GM23338 (cell line): ENCODE measurements at regions not wholly inside any gene's neighbourhood (a gene's known extent, or its start where the extent isn't known, plus 50 kb on each side); places are given as distances from the start of the nearest gene placed in this dataset.

Experiments
- ATAC-seq: fragments of 200-7000 bp; cut with Tn5 transposase; 3 replicates; pipeline ENCODE4 v1.9.1; 2020
- DNase-seq: peaks from one replicate; pipeline ENCODE4 v3.0.0-alpha.2; 2015; ENCODE audit warnings: low spot score
- H2AFZ ChIP-seq: fragments of 200-600 bp; sonication (generic); 2 replicates; pipeline ENCODE4 v1.8.0; 2016; ENCODE audit warnings: antibody characterized with exemption, mild to moderate bottlenecking, moderate library complexity
- H3F3A ChIP-seq: fragments of 200-600 bp; sonication (generic); replicated peaks from 2 replicates; pipeline ENCODE4 v1.8.0; 2017; ENCODE audit warnings: antibody characterized with exemption, mixed run types, low read depth
- H3K27ac ChIP-seq: fragments of 200-600 bp; sonication (generic); 2 replicates; pipeline ENCODE4 v1.6.1; 2016; ENCODE audit warnings: low read depth
- H3K27me3 ChIP-seq: fragments of 200-600 bp; sonication (generic); 2 replicates; pipeline ENCODE4 v1.8.0; 2016; ENCODE audit warnings: mild to moderate bottlenecking, mixed run types, moderate library complexity; ENCODE audit not compliant: insufficient read depth
- H3K36me3 ChIP-seq: fragments of 200-600 bp; sonication (generic); 2 replicates; pipeline ENCODE4 v1.8.0; 2016; ENCODE audit warnings: mild to moderate bottlenecking; ENCODE audit not compliant: insufficient read depth
- H3K4me1 ChIP-seq: fragments of 200-600 bp; sonication (generic); 2 replicates; pipeline ENCODE4 v1.8.0; 2016; ENCODE audit warnings: mild to moderate bottlenecking, moderate library complexity; ENCODE audit not compliant: insufficient read depth
- H3K4me2 ChIP-seq: fragments of 200-600 bp; sonication (generic); 2 replicates; pipeline ENCODE4 v1.7.1; 2017; ENCODE audit warnings: mixed run types
- H3K4me3 ChIP-seq: fragments of 200-600 bp; sonication (generic); 2 replicates; pipeline ENCODE4 v1.6.1; 2016; ENCODE audit warnings: mixed run types
- H3K79me2 ChIP-seq: fragments of 200-600 bp; sonication (generic); replicated peaks from 2 replicates; pipeline ENCODE4 v1.8.0; 2017; ENCODE audit warnings: mild to moderate bottlenecking; ENCODE audit not compliant: insufficient read depth
- H3K9me2 ChIP-seq: fragments of 200-600 bp; sonication (generic); 2 replicates; pipeline ENCODE4 v1.8.0; 2017; ENCODE audit not compliant: insufficient read depth
- H4K20me1 ChIP-seq: fragments of 200-600 bp; sonication (generic); replicated peaks from 2 replicates; pipeline ENCODE4 v1.8.0; 2017; ENCODE audit warnings: mild to moderate bottlenecking; ENCODE audit not compliant: insufficient read depth
- H3K27ac Mint-ChIP-seq: 2 replicates; pipeline ENCODE4 v1.8.0; 2020; ENCODE audit warnings: inconsistent platforms, mild to moderate bottlenecking, moderate library complexity, mixed read lengths
- H3K27me3 Mint-ChIP-seq: 3 replicates; pipeline ENCODE4 v1.8.0; 2022; ENCODE audit warnings: low read depth, mild to moderate bottlenecking, moderate library complexity, mixed read lengths, inconsistent platforms; ENCODE audit not compliant: insufficient read depth, poor library complexity
- H3K36me3 Mint-ChIP-seq: 3 replicates; pipeline ENCODE4 v1.8.0; 2021; ENCODE audit warnings: low read depth, mild to moderate bottlenecking, inconsistent platforms, moderate library complexity, mixed read lengths
- H3K4me1 Mint-ChIP-seq: 3 replicates; pipeline ENCODE4 v1.8.0; 2020; ENCODE audit warnings: mild to moderate bottlenecking, inconsistent platforms, mixed read lengths
- H3K4me3 Mint-ChIP-seq: 3 replicates; pipeline ENCODE4 v1.8.0; 2021; ENCODE audit warnings: moderate library complexity, mild to moderate bottlenecking, inconsistent platforms, mixed read lengths
- H3K9me3 Mint-ChIP-seq: 3 replicates; pipeline ENCODE4 v1.8.0; 2020; ENCODE audit warnings: moderate library complexity, mild to moderate bottlenecking, inconsistent platforms, mixed read lengths
- CTCF ChIP-seq, 2 experiments: fragments of 200-600 bp in 1 of 2; sonication (generic) in 1 of 2; conservative IDR thresholded peaks; 2 replicates each; pipeline versions ENCODE4 v1.5.1 to v1.6.1; 2016 to 2017; ENCODE audit warnings: antibody characterized with exemption in 2 of 2, low read depth in 2 of 2, mild to moderate bottlenecking in 2 of 2, moderate library complexity in 1 of 2
- ETS1 ChIP-seq: IDR thresholded peaks from 2 replicates; pipeline ENCODE4 v1.6.1; 2016; ENCODE audit warnings: antibody characterized with exemption
- EZH2 ChIP-seq: fragments of 200-600 bp; sonication (generic); IDR thresholded peaks from one replicate; pipeline ENCODE4 v1.8.0; 2017; ENCODE audit warnings: antibody characterized with exemption, mild to moderate bottlenecking, low read depth; ENCODE audit not compliant: unreplicated experiment
- JUNB ChIP-seq: IDR thresholded peaks from one replicate; pipeline ENCODE4 v1.6.1; 2016; ENCODE audit warnings: antibody characterized with exemption; ENCODE audit not compliant: unreplicated experiment
- POLR2AphosphoS5 ChIP-seq: IDR thresholded peaks from 2 replicates; pipeline ENCODE4 v1.6.1; 2016; ENCODE audit warnings: antibody characterized with exemption, low read depth
- REST ChIP-seq: IDR thresholded peaks from one replicate; pipeline ENCODE4 v1.6.1; 2018; ENCODE audit warnings: antibody characterized with exemption; ENCODE audit not compliant: unreplicated experiment
- ZNF114 ChIP-seq: fragments of 250-450 bp; sonication (Bioruptor Pico); IDR thresholded peaks from 2 replicates; pipeline ENCODE4 v1.5.0; 2020; ENCODE audit warnings: mild to moderate bottlenecking, moderate library complexity
- ZNF331 ChIP-seq: fragments of 250-450 bp; sonication (Bioruptor Pico); IDR thresholded peaks from 2 replicates; pipeline ENCODE4 v1.5.0; 2020; ENCODE audit warnings: low read depth, mild to moderate bottlenecking, moderate library complexity

- Histone ChIP-seq H3K36me3 (no peaks in the 10 kb centered on the region), H3K27ac (no peak overlapping the region), H3K27me3 (no peaks in the 10 kb centered on the region), H3K4me3 (no peak overlapping the region), H4K20me1 (no peaks in the 10 kb centered on the region), H3K4me2 (no peak overlapping the region), H3K9me2 (peaks cover 5% of the 10 kb centered on the region; the same call in 1 of the 2 replicates), H3K4me1 (no peaks in the 10 kb centered on the region), H3F3A (no peaks in the 10 kb centered on the region), H3K79me2 (no peaks in the 10 kb centered on the region), H2AFZ (no peak overlapping the region)
- Mint-ChIP-seq H3K36me3 (no peaks in the 10 kb centered on the region), H3K9me3 (peaks cover 7% of the 10 kb centered on the region; the same call in 2 of the 3 replicates), H3K27me3 (peaks cover 2% of the 10 kb centered on the region), H3K4me3 (no peak overlapping the region), H3K4me1 (no peaks in the 10 kb centered on the region), H3K27ac (no peak overlapping the region)
- TF ChIP-seq REST (no peak), ETS1 (no peak), CTCF (conservative IDR thresholded peaks at IDR 0.05; ENCODE audit: low read depth in 2 of 2) (no peak), POLR2AphosphoS5 (no peak)
- no peak for DNase-seq
- no peak for ATAC-seq
Observed at GRCh38 chr5:79888643-79889042, 102.4 kb downstream of the MTX3 start.

GRCh38 chr5:79886925-79887655 lies 104.0 kb downstream of the MTX3 start:
- Histone ChIP-seq H2AFZ (no peak overlapping the region), H3K4me2 (no peak overlapping the region), H3K27ac (no peak overlapping the region), H3K9me2 (peaks cover 5% of the 10 kb centered on the region; the same call in 1 of the 2 replicates), H3K36me3 (no peaks in the 10 kb centered on the region), H3K79me2 (no peaks in the 10 kb centered on the region), H3K4me3 (no peak overlapping the region), H3K27me3 (no peaks in the 10 kb centered on the region), H3K4me1 (no peaks in the 10 kb centered on the region), H4K20me1 (no peaks in the 10 kb centered on the region), H3F3A (no peaks in the 10 kb centered on the region)
- no peaks in the 10 kb centered on the region for H3K36me3 Mint-ChIP-seq
- peaks cover 7% of the 10 kb centered on the region; the same call in 2 of the 3 replicates for H3K9me3 Mint-ChIP-seq
- peaks cover 2% of the 10 kb centered on the region for H3K27me3 Mint-ChIP-seq
- no peak for DNase-seq
- no peak overlapping the region for H3K4me3 Mint-ChIP-seq
- ATAC-seq = no peak
- no peaks in the 10 kb centered on the region for H3K4me1 Mint-ChIP-seq
- H3K27ac Mint-ChIP-seq = no peak overlapping the region
- TF ChIP-seq ZNF331 (CRISPR knock-in tag) = no peak
- TF ChIP-seq EZH2 = no peak
- TF ChIP-seq ETS1 = no peak
- TF ChIP-seq ZNF114 (CRISPR knock-in tag) = no peak
- no peak for TF ChIP-seq JUNB
- no peak for TF ChIP-seq REST
